Trophoblast cell (in vitro differentiated cells and primary cell): ENCODE measurements at regions not wholly inside any gene's neighbourhood (a gene's known extent, or its start where the extent isn't known, plus 50 kb on each side); places are given as distances from the start of the nearest gene placed in this dataset.

Source experiments
- DNase-seq, 2 donors: peaks; one replicate each; pipeline ENCODE4 v3.0.0-alpha.2; 2016
- H2AFZ ChIP-seq: 2 replicates; pipeline ENCODE4 v1.6.1; 2013; ENCODE audit warnings: low read length, moderate library complexity, mild to moderate bottlenecking; ENCODE audit not compliant: insufficient read depth, poor library complexity
- H2AK5ac ChIP-seq: 2 replicates; pipeline ENCODE4 v1.6.1; 2013; ENCODE audit warnings: mild to moderate bottlenecking, low read length
- H2BK120ac ChIP-seq: 2 replicates; pipeline ENCODE4 v1.6.1; 2013; ENCODE audit warnings: low read length, mild to moderate bottlenecking, moderate library complexity; ENCODE audit not compliant: insufficient read depth, poor library complexity
- H2BK12ac ChIP-seq: 2 replicates; pipeline ENCODE4 v1.6.1; 2013; ENCODE audit warnings: mild to moderate bottlenecking, low read length, moderate library complexity
- H2BK5ac ChIP-seq: 2 replicates; pipeline ENCODE4 v1.6.1; 2013; ENCODE audit warnings: low read length, low read depth, moderate library complexity, mild to moderate bottlenecking; ENCODE audit not compliant: poor library complexity
- H3K14ac ChIP-seq: 2 replicates; pipeline ENCODE4 v1.6.1; 2013; ENCODE audit warnings: mild to moderate bottlenecking, low read length
- H3K18ac ChIP-seq: 2 replicates; pipeline ENCODE4 v1.6.1; 2013; ENCODE audit warnings: mild to moderate bottlenecking, low read length
- H3K23ac ChIP-seq: 2 replicates; pipeline ENCODE4 v1.6.1; 2013; ENCODE audit warnings: low read length
- H3K27ac ChIP-seq: 2 replicates; pipeline ENCODE4 v1.5.1; 2013; ENCODE audit warnings: low read depth, mild to moderate bottlenecking, inconsistent platforms, low read length, moderate library complexity
- H3K27me3 ChIP-seq: 2 replicates; pipeline ENCODE4 v1.6.1; 2013; ENCODE audit warnings: inconsistent platforms, mild to moderate bottlenecking, low read length, moderate library complexity; ENCODE audit not compliant: insufficient read depth
- H3K36me3 ChIP-seq, 2 experiments: 1 replicate in 1 of 2; 2 replicates in 1 of 2; pipeline ENCODE4 v1.6.1; 2013; ENCODE audit warnings: low read length in 2 of 2, mild to moderate bottlenecking in 2 of 2, moderate library complexity in 1 of 2; ENCODE audit not compliant: insufficient read depth in 2 of 2, control insufficient read depth in 1 of 2
- H3K4ac ChIP-seq: 2 replicates; pipeline ENCODE4 v1.6.1; 2013; ENCODE audit warnings: low read depth, mild to moderate bottlenecking, low read length, moderate library complexity
- H3K4me1 ChIP-seq, 2 experiments: 1 replicate in 1 of 2; 2 replicates in 1 of 2; pipeline ENCODE4 v1.6.1; 2013; ENCODE audit warnings: low read length in 2 of 2, mild to moderate bottlenecking in 2 of 2, moderate library complexity in 1 of 2; ENCODE audit not compliant: insufficient read depth in 2 of 2, control insufficient read depth in 1 of 2
- H3K4me2 ChIP-seq: 2 replicates; pipeline ENCODE4 v1.6.1; 2013; ENCODE audit warnings: inconsistent platforms, mild to moderate bottlenecking, low read length, moderate library complexity
- H3K4me3 ChIP-seq: 2 replicates; pipeline ENCODE4 v1.5.1; 2013; ENCODE audit warnings: mild to moderate bottlenecking, low read depth, low read length, inconsistent platforms
- H3K79me1 ChIP-seq: one replicate; pipeline ENCODE4 v1.6.1; 2013; ENCODE audit warnings: low read length
- H3K79me2 ChIP-seq: 2 replicates; pipeline ENCODE4 v1.6.1; 2013; ENCODE audit warnings: low read length, mild to moderate bottlenecking; ENCODE audit not compliant: control insufficient read depth, insufficient read depth, poor library complexity
- H3K9ac ChIP-seq: 2 replicates; pipeline ENCODE4 v1.6.1; 2013; ENCODE audit warnings: mild to moderate bottlenecking, low read length
- H3K9me3 ChIP-seq: 2 replicates; pipeline ENCODE4 v1.6.1; 2013; ENCODE audit warnings: low read depth, mild to moderate bottlenecking, control low read depth, inconsistent platforms, low read length; ENCODE audit not compliant: insufficient read depth
- H4K12ac ChIP-seq: 2 replicates; pipeline ENCODE4 v1.6.1; 2013; ENCODE audit warnings: low read depth, mild to moderate bottlenecking, low read length, moderate library complexity
- H4K8ac ChIP-seq: 2 replicates; pipeline ENCODE4 v1.6.1; 2013; ENCODE audit warnings: low read depth, mild to moderate bottlenecking, low read length, moderate library complexity
- H4K91ac ChIP-seq: one replicate; pipeline ENCODE4 v1.6.1; 2013; ENCODE audit warnings: low read depth, mild to moderate bottlenecking, low read length, moderate library complexity
- WGBS: extraction: QIAGEN DNeasy Blood & Tissue Kit; methylation state at CpG from one replicate; pipeline ENCODE4 v1.1.7; 2013; ENCODE audit warnings: missing lambda C conversion rate; ENCODE audit not compliant: insufficient read length, insufficient coverage; ENCODE audit errors: extremely low coverage; 5-methylcytosine and 5-hydroxymethylcytosine counted together

- Histone ChIP-seq H3K18ac (no peak overlapping the region), H2BK120ac (no peak overlapping the region), H3K27ac (no peak overlapping the region), H2AK5ac (no peak overlapping the region), H3K4me1 (no peaks in the 10 kb centered on the region), H2BK12ac (no peak overlapping the region), H3K9me3 (no peaks in the 10 kb centered on the region), H3K27me3 (no peaks in the 10 kb centered on the region), H3K36me3 (no peaks in the 10 kb centered on the region), H4K91ac (no peak overlapping the region), H3K4ac (no peak overlapping the region), H2BK5ac (no peak overlapping the region), H3K9ac (no peak overlapping the region), H4K12ac (no peak overlapping the region), H3K4me2 (no peak overlapping the region), H3K14ac (no peak overlapping the region), H3K4me3 (no peak overlapping the region), H2AFZ (no peak overlapping the region), H4K8ac (no peak overlapping the region), H3K79me1 (no peaks in the 10 kb centered on the region), H3K23ac (no peak overlapping the region), H3K79me2 (no peaks in the 10 kb centered on the region)
- no CpG with 5 or more reads among the region's 2 CpGs for WGBS
- DNase-seq, result no peak
Measured at GRCh38 chr10:111522551-111522950, 445.7 kb downstream of the ADRA2A start.

- no peaks in the 10 kb centered on the region for H3K79me1 ChIP-seq
Measured at GRCh38 chr10:111523016-111523415, 446.2 kb downstream of the ADRA2A start.

GRCh38 chr10:111524134-111524533, 447.3 kb downstream of the ADRA2A start:
- H3K4ac ChIP-seq, result no peak overlapping the region
- H3K79me1 ChIP-seq, result no peaks in the 10 kb centered on the region
- no peaks in the 10 kb centered on the region for H3K4me1 ChIP-seq
- no peak overlapping the region for H4K12ac ChIP-seq
- H3K79me2 ChIP-seq, result no peaks in the 10 kb centered on the region
- H4K8ac ChIP-seq, result no peak overlapping the region
- H3K27me3 ChIP-seq, result no peaks in the 10 kb centered on the region
- H3K9me3 ChIP-seq, result no peaks in the 10 kb centered on the region
- no peak overlapping the region for H3K9ac ChIP-seq
- H3K36me3 ChIP-seq, result no peaks in the 10 kb centered on the region
- no peak overlapping the region for H4K91ac ChIP-seq
- no peak overlapping the region for H3K18ac ChIP-seq
- H2BK120ac ChIP-seq, result no peak overlapping the region
- H2AK5ac ChIP-seq, result no peak overlapping the region
- no peak overlapping the region for H3K27ac ChIP-seq
- no peak overlapping the region for H3K23ac ChIP-seq
- DNase-seq, result no peak
- no peak overlapping the region for H2BK5ac ChIP-seq
- H3K4me3 ChIP-seq, result no peak overlapping the region
- H2AFZ ChIP-seq, result no peak overlapping the region
- no peak overlapping the region for H3K14ac ChIP-seq
- H3K4me2 ChIP-seq, result no peak overlapping the region
- no CpG with 5 or more reads among the region's 3 CpGs for WGBS
- H2BK12ac ChIP-seq, result no peak overlapping the region

More at GRCh38 chr10:111523016-111523415, 446.2 kb downstream of the ADRA2A start:
- no peaks in the 10 kb centered on the region for H3K79me2 ChIP-seq
- no peak overlapping the region for H3K9ac ChIP-seq
- no peak overlapping the region for H2BK12ac ChIP-seq
- DNase-seq, result no peak
- no peaks in the 10 kb centered on the region for H3K9me3 ChIP-seq
- H3K23ac ChIP-seq, result no peak overlapping the region
- H3K18ac ChIP-seq, result no peak overlapping the region
- H2AK5ac ChIP-seq, result no peak overlapping the region
- H4K8ac ChIP-seq, result no peak overlapping the region
- no peak overlapping the region for H2BK120ac ChIP-seq
- no peak overlapping the region for H4K12ac ChIP-seq
- no peak overlapping the region for H3K14ac ChIP-seq
- no peak overlapping the region for H2BK5ac ChIP-seq
- no peak overlapping the region for H4K91ac ChIP-seq
- no peak overlapping the region for H3K27ac ChIP-seq
- no peak overlapping the region for H3K4ac ChIP-seq
- H3K4me3 ChIP-seq, result no peak overlapping the region
- no peak overlapping the region for H3K4me2 ChIP-seq
- no CpG with 5 or more reads among the region's 2 CpGs for WGBS
- H3K27me3 ChIP-seq, result no peaks in the 10 kb centered on the region
- no peak overlapping the region for H2AFZ ChIP-seq
- H3K36me3 ChIP-seq, result no peaks in the 10 kb centered on the region
- H3K4me1 ChIP-seq, result no peaks in the 10 kb centered on the region

- Histone ChIP-seq H2AFZ (no peak overlapping the region), H3K27ac (no peak overlapping the region), H3K14ac (no peak overlapping the region), H3K79me2 (no peaks in the 10 kb centered on the region), H2BK5ac (no peak overlapping the region), H2BK120ac (no peak overlapping the region), H3K23ac (no peak overlapping the region), H3K9ac (no peak overlapping the region), H3K79me1 (no peaks in the 10 kb centered on the region), H3K4me2 (no peak overlapping the region), H3K18ac (no peak overlapping the region), H4K91ac (no peak overlapping the region), H3K4me3 (no peak overlapping the region), H4K12ac (no peak overlapping the region), H3K4me1 (no peaks in the 10 kb centered on the region), H3K36me3 (no peaks in the 10 kb centered on the region), H3K9me3 (no peaks in the 10 kb centered on the region), H4K8ac (no peak overlapping the region), H3K4ac (no peak overlapping the region), H2BK12ac (no peak overlapping the region), H3K27me3 (no peaks in the 10 kb centered on the region), H2AK5ac (no peak overlapping the region)
- DNase-seq, result no peak
Measured at GRCh38 chr10:111525696-111526095, 448.9 kb downstream of the ADRA2A start.
